Transverse colon (tissue), 4 donors: ENCODE measurements at regions not wholly inside any gene's neighbourhood (a gene's known extent, or its start where the extent isn't known, plus 50 kb on each side); places are given as distances from the start of the nearest gene placed in this dataset.

ENCODE experiments used
- DNase-seq: peaks from one replicate; pipeline ENCODE4 v3.0.0-alpha.2; 2019
- H3K27ac ChIP-seq, 4 donors: fragments of 200-600 bp; sonication (generic); 2 replicates each; pipeline ENCODE4 v1.5.1; 2016 to 2018; ENCODE audit warnings: inconsistent platforms in 4 of 4
- H3K27me3 ChIP-seq: fragments of 200-600 bp; sonication (generic); 2 replicates; pipeline ENCODE4 v1.5.1; 2017; ENCODE audit warnings: inconsistent platforms
- H3K36me3 ChIP-seq, 4 donors: fragments of 200-600 bp; sonication (generic); 2 replicates each; pipeline ENCODE4 v1.5.1; 2017 to 2019; ENCODE audit warnings: inconsistent platforms in 4 of 4
- H3K4me1 ChIP-seq, 4 donors: fragments of 200-600 bp; sonication (generic); 2 replicates each; pipeline ENCODE4 v1.5.1; 2017 to 2020; ENCODE audit warnings: inconsistent platforms in 4 of 4
- H3K4me3 ChIP-seq, 4 donors: fragments of 200-600 bp; sonication (generic); 1 replicate in 1 of 4; 2 replicates in 3 of 4; pipeline versions ENCODE4 v1.5.1 to v1.6.1; 2017 to 2019; ENCODE audit warnings: inconsistent platforms in 4 of 4
- H3K9me3 ChIP-seq, 2 donors: fragments of 200-600 bp; sonication (generic); 2 replicates each; pipeline ENCODE4 v1.5.1; 2017 to 2019; ENCODE audit warnings: inconsistent platforms in 2 of 2
- EP300 ChIP-seq: sonication (generic); formaldehyde crosslinking; IDR thresholded peaks from one replicate; pipeline ENCODE4 v1.6.1; 2017; ENCODE audit warnings: antibody characterized with exemption, low read depth
- POLR2A ChIP-seq: fragments of 450-650 bp; IDR thresholded peaks from one replicate; pipeline ENCODE4 v1.6.1; 2016; ENCODE audit warnings: antibody characterized with exemption, mild to moderate bottlenecking, moderate library complexity
- POLR2AphosphoS5 ChIP-seq, 3 donors: sonication (generic); formaldehyde crosslinking; IDR thresholded peaks; one replicate each; pipeline ENCODE4 v1.6.1; 2016; ENCODE audit warnings: antibody characterized with exemption in 3 of 3
- WGBS, 2 donors: methylation state at CpG; one replicate each; pipeline ENCODE4 v1.1.5; 2018; ENCODE audit warnings: low coverage in 1 of 2; 5-methylcytosine and 5-hydroxymethylcytosine counted together
- in situ Hi-C, 4 donors: fragments of 200-750 bp; cut with MboI; loops; one replicate each; pipeline versions ENCODE4 v1.15.0 to v1.15.1; 2017; ENCODE audit warnings: low sequenced_read_pairs in 3 of 4, low pct_ligation_motif_present in 1 of 4, low pct_unique_long_range_greater_than_20kb in 1 of 4
- intact Hi-C: fragments of 100-400 bp; cut with DNase I; formaldehyde crosslinking; loops from one replicate; pipeline ENCODE4 v1.15.1; 2023; ENCODE audit warnings: low total_unique reads
- TF ChIP-seq, protein P1 (sequence below), 5 experiments: fragments of 200-600 bp in 3 of 5; fragments of 450-650 bp in 2 of 5; sonication (generic) in 3 of 5; IDR thresholded peaks; 1 replicate in 2 of 5; 2 replicates in 3 of 5; pipeline ENCODE4 v1.5.1; 2016 to 2017; ENCODE audit warnings: antibody characterized with exemption in 5 of 5, inconsistent platforms in 3 of 5, mild to moderate bottlenecking in 2 of 5, moderate library complexity in 1 of 5

DNA sequence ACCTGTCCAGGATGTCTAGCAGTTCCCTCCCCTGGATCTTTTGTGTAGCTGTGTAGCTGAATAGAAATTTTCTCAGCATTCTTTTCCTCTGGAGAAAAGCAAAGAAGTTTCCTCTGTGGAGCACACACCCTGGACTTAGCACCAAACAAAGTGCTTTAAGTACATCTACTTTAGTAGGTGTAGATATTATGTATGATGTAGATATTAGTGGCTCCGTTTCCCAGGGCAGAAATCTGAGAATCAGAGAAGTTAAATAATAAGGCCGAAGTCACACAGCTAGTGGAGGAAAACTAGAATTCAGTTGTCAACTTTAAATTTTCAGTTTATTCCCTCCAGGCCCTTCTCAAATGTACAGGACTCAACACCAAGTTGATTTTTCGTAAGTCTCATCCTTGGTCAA is 401.7 kb upstream of the NR2F2 start:
- H3K4me3 ChIP-seq, result no peak overlapping the region
- H3K27ac ChIP-seq, result no peak overlapping the region
- 82 to 83% methylated on average over 2 to 3 of the region's 3 CpGs for WGBS, 2 donors
- H3K9me3 ChIP-seq, result no peaks in the 10 kb centered on the region
- intact Hi-C loops (no loop called here), in situ Hi-C loops (no loop called here)
- TF ChIP-seq POLR2AphosphoS5 (IDR thresholded peaks at IDR 0.05), result no peak
- TF ChIP-seq, protein P1, sequence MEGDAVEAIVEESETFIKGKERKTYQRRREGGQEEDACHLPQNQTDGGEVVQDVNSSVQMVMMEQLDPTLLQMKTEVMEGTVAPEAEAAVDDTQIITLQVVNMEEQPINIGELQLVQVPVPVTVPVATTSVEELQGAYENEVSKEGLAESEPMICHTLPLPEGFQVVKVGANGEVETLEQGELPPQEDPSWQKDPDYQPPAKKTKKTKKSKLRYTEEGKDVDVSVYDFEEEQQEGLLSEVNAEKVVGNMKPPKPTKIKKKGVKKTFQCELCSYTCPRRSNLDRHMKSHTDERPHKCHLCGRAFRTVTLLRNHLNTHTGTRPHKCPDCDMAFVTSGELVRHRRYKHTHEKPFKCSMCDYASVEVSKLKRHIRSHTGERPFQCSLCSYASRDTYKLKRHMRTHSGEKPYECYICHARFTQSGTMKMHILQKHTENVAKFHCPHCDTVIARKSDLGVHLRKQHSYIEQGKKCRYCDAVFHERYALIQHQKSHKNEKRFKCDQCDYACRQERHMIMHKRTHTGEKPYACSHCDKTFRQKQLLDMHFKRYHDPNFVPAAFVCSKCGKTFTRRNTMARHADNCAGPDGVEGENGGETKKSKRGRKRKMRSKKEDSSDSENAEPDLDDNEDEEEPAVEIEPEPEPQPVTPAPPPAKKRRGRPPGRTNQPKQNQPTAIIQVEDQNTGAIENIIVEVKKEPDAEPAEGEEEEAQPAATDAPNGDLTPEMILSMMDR (IDR thresholded peaks at IDR 0.05), result no peak
- no peaks in the 10 kb centered on the region for H3K27me3 ChIP-seq
- H3K4me1 ChIP-seq, result no peaks in the 10 kb centered on the region
- no peak for DNase-seq
- H3K36me3 ChIP-seq, result no peaks in the 10 kb centered on the region

DNA sequence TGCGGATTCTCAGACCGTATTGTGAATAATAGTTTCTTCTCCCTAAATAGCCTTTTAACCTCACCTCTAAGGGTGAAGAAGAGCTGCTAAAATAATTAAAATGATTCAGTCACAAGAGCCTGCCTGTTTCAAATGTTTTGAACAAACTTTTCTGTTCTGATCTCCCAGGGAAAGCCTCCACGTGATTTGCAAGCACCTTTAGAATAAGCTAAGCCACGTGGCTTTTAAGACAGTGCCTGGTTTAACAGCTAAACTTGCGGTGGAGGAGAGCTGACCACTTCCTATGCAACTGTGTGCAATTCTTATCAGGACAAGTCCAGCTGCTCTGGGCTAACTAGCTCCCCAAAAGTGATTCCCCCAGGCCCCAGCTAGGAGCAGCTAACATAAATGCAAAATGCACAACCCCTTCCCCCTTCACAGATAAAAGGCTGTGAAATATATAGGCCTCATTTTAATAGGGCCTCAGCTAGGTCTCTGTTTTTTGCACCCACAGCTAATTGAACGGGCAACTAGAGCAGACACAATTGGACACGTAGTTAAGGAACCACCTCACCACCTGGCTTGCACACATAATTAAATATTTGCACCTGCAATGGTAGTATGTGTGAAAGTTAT is 401.2 kb upstream of the NR2F2 start:
- Histone ChIP-seq H3K4me3 (no peak overlapping the region), H3K9me3 (no peaks in the 10 kb centered on the region), H3K27me3 (no peaks in the 10 kb centered on the region), H3K4me1 (no peaks in the 10 kb centered on the region), H3K27ac (no peak overlapping the region), H3K36me3 (no peaks in the 10 kb centered on the region)
- intact Hi-C loops (no loop called here), in situ Hi-C loops (no loop called here)
- WGBS, 2 donors, result 54 to 61% methylated on average over 6 to 7 of the region's 7 CpGs
- TF ChIP-seq POLR2AphosphoS5 (IDR thresholded peaks at IDR 0.05), result no peak
- TF ChIP-seq, protein P1 (IDR thresholded peaks at IDR 0.05), result no peak
- no peak for TF ChIP-seq POLR2A
- no peak for TF ChIP-seq EP300
- DNase-seq, result no peak

DNA sequence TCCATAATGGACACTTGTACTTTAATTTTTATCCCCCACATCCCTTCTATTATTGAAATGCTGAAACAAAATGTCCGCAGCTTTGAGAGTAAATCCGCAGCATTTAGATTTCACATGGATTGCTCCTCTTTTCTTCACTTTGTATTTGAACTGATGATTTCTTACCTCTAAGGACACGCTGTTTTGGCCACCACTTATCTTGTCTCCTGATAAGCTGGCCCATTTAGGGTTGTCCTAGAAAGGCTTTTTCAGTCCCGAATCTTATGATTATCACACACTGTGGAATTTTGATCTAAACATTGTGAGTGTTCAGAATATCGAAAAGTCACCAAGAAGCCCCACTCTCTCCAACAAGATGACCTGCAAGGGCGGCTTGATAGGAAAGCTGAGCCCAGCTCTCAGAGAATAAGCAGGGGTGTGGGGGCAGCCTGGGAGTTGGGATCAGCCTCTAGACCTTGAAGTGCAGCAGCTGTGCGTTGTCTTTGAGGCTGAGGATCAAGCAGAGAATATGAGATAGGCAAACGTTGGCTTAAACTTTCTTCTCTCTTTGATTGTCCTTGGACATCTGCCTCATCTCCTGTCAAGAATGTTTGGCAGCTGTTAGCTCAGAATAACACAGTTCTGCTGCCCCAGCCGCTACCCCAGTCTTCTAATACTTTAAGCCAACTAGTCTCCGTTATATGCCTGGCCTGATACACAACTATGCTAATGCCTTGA is 399.7 kb upstream of the NR2F2 start:
- no peak for DNase-seq
- H3K36me3 ChIP-seq, result no peaks in the 10 kb centered on the region
- no peak overlapping the region for H3K27ac ChIP-seq
- H3K4me1 ChIP-seq, result no peaks in the 10 kb centered on the region
- in situ Hi-C loops, result no loop called here
- H3K9me3 ChIP-seq, result no peaks in the 10 kb centered on the region
- 71 to 72% methylated on average over 6 to 10 of the region's 10 CpGs for WGBS, 2 donors
- H3K4me3 ChIP-seq, result no peak overlapping the region
- TF ChIP-seq, protein P1 (IDR thresholded peaks at IDR 0.05), result no peak
- TF ChIP-seq EP300 (no peak), POLR2AphosphoS5 (IDR thresholded peaks at IDR 0.05) (no peak), POLR2A (no peak)
- H3K27me3 ChIP-seq, result no peaks in the 10 kb centered on the region
- intact Hi-C loops, result no loop called here

DNA sequence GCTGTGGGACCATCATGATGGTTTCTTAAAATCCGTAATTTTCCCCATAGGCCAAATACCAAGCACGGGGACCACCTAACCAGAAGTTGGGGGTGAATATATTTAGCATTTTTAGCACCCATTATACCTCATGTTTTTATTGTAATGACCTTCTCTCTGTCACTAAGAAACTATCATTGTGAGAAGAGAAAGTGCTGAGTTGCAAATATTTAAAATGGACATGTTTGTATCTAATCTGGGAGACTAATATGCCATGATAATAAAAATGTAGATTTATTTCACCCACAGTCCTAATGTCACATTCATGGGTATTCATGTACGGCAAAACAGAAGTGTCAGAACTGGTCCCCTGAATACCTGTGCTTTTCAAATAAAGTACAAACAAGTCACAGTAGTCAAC is 398.9 kb upstream of the NR2F2 start:
- no peaks in the 10 kb centered on the region for H3K4me1 ChIP-seq
- H3K4me3 ChIP-seq, result no peak overlapping the region
- H3K36me3 ChIP-seq, result no peaks in the 10 kb centered on the region
- H3K27ac ChIP-seq, result no peak overlapping the region
- intact Hi-C loops (no loop called here), in situ Hi-C loops (no loop called here)
- TF ChIP-seq POLR2A (no peak), EP300 (no peak), POLR2AphosphoS5 (IDR thresholded peaks at IDR 0.05) (no peak)
- TF ChIP-seq, protein P1 (IDR thresholded peaks at IDR 0.05), result no peak
- 83% methylated on average over 3 of the region's 3 CpGs for WGBS, 2 donors
- no peak for DNase-seq
- H3K9me3 ChIP-seq, result no peaks in the 10 kb centered on the region
- H3K27me3 ChIP-seq, result no peaks in the 10 kb centered on the region
